Panc1 (cell line): ENCODE measurements at regions not wholly inside any gene's neighbourhood (a gene's known extent, or its start where the extent isn't known, plus 50 kb on each side); places are given as distances from the start of the nearest gene placed in this dataset.

ENCODE experiments used
- ATAC-seq: fragments of 200-7000 bp; cut with Tn5 transposase; 2 replicates; pipeline ENCODE4 v1.9.1; 2020; ENCODE audit warnings: mild to moderate bottlenecking, moderate library complexity
- BruUV-seq: library from RNA; stranded (reverse); fragments of 400-500 nt; replicated peaks from 2 replicates; lab custom pipeline; 2021; lab: Mats Ljungman, UMichigan
- CTCF ChIA-PET: fragments of 300-600 bp; sonication (Branson Sonifier 250); formaldehyde crosslinking; loops from one replicate; lab custom pipeline; 2022; ENCODE audit warnings: antibody characterized with exemption; lab: Charles Lee
- POLR2A ChIA-PET: fragments of 300-600 bp; sonication (Branson Sonifier 250); formaldehyde crosslinking; loops from one replicate; lab custom pipeline; 2022; ENCODE audit warnings: antibody characterized with exemption; lab: Charles Lee
- DNase-seq: peaks from one replicate; pipeline ENCODE4 v3.0.0-alpha.2; 2010; ENCODE audit warnings: low read depth, low spot score
- H3K27ac ChIP-seq: 2 replicates; pipeline ENCODE4 v1.5.1; 2011; ENCODE audit warnings: mild to moderate bottlenecking, low read length, inconsistent platforms
- H3K27me3 ChIP-seq: fragments of 200-500 bp; sonication (Bioruptor generic); 2 replicates; pipeline ENCODE4 v1.6.0; 2014; ENCODE audit warnings: low read length, inconsistent platforms; ENCODE audit not compliant: control insufficient read depth, insufficient read depth
- H3K36me3 ChIP-seq: fragments of 200-500 bp; sonication (Bioruptor generic); 2 replicates; pipeline ENCODE4 v1.5.1; 2014; ENCODE audit warnings: inconsistent platforms, mild to moderate bottlenecking, low read length, moderate library complexity; ENCODE audit not compliant: control insufficient read depth, insufficient read depth
- H3K4me1 ChIP-seq: 2 replicates; pipeline ENCODE4 v1.5.1; 2011; ENCODE audit warnings: inconsistent platforms, mild to moderate bottlenecking, low read length, moderate library complexity; ENCODE audit not compliant: control insufficient read depth, insufficient read depth
- H3K4me3 ChIP-seq, 2 experiments: 2 replicates each; pipeline ENCODE4 v1.5.1; 2011 to 2012; ENCODE audit warnings: low read depth in 2 of 2, low read length in 2 of 2, mild to moderate bottlenecking in 2 of 2, inconsistent platforms in 1 of 2, moderate library complexity in 1 of 2
- H3K9me3 ChIP-seq: fragments of 200-500 bp; sonication (Bioruptor generic); 2 replicates; pipeline ENCODE4 v1.5.1; 2014; ENCODE audit warnings: low read depth, mild to moderate bottlenecking, inconsistent platforms, low read length, moderate library complexity; ENCODE audit not compliant: control insufficient read depth, insufficient read depth
- CTCF ChIP-seq: fragments of 450-650 bp; IDR thresholded peaks from 2 replicates; pipeline ENCODE4 v1.5.1; 2017; ENCODE audit warnings: mild to moderate bottlenecking
- POLR2AphosphoS5 ChIP-seq: IDR thresholded peaks from 2 replicates; pipeline ENCODE4 v1.6.1; 2012; ENCODE audit warnings: mild to moderate bottlenecking, low read depth, low read length, moderate library complexity
- REST ChIP-seq, 2 experiments: IDR thresholded peaks; 2 replicates each; pipeline ENCODE4 v1.6.1; 2011 to 2012; ENCODE audit warnings: low read depth in 2 of 2, control low read depth in 1 of 2, low read length in 1 of 2, mild to moderate bottlenecking in 1 of 2, moderate library complexity in 1 of 2; ENCODE audit not compliant: insufficient read depth in 1 of 2
- SIN3A ChIP-seq: IDR thresholded peaks from 2 replicates; pipeline ENCODE4 v1.6.1; 2012; ENCODE audit warnings: low read depth, mild to moderate bottlenecking, low read length, moderate library complexity, borderline replicate concordance; ENCODE audit not compliant: insufficient read depth
- TCF7L2 ChIP-seq: IDR thresholded peaks from 2 replicates; pipeline ENCODE4 v1.6.1; 2011; ENCODE audit warnings: mild to moderate bottlenecking, low read depth, low read length, inconsistent platforms
- in situ Hi-C: cut with HindIII; loops from 2 replicates; pipeline ENCODE4 v1.10.0; 2016; ENCODE audit warnings: low sequenced_read_pairs, low pct_unique_long_range_greater_than_20kb
- intact Hi-C: fragments of 100-400 bp; cut with micrococcal nuclease; formaldehyde crosslinking; loops from one replicate; pipeline ENCODE4 v1.10.0; 2022; ENCODE audit not compliant: unreplicated experiment

- in situ Hi-C loops (no loop called here), intact Hi-C loops (no loop called here)
- no TSS peak for BruUV-seq
- no peak overlapping the region for H3K27ac ChIP-seq
- CTCF ChIA-PET, result no interaction called here
- no peaks in the 10 kb centered on the region for H3K4me1 ChIP-seq
- POLR2A ChIA-PET, result no interaction called here
- no peaks in the 10 kb centered on the region for H3K9me3 ChIP-seq
- no peaks in the 10 kb centered on the region for H3K36me3 ChIP-seq
- no peak for TF ChIP-seq TCF7L2
- TF ChIP-seq REST (IDR thresholded peaks at IDR 0.05; ENCODE audit: insufficient read depth in 1 of 2, low read depth in 2 of 2, low read length in 1 of 2), result no peak
- no peak for TF ChIP-seq SIN3A
- no peak for TF ChIP-seq POLR2AphosphoS5
- TF ChIP-seq CTCF, result no peak
- no peak overlapping the region for H3K4me3 ChIP-seq
- ATAC-seq (no peak), DNase-seq (no peak)
- H3K27me3 ChIP-seq, result peaks cover 2% of the 10 kb centered on the region; the same call in 1 of the 2 replicates
These were observed 762.2 kb upstream of the HS6ST1 start for GRCh38 chr2:129080715-129081476.

- H3K4me3 ChIP-seq, result no peak overlapping the region
- no peak for TF ChIP-seq REST (IDR thresholded peaks at IDR 0.05; ENCODE audit: insufficient read depth in 1 of 2, low read depth in 2 of 2, low read length in 1 of 2)
- TF ChIP-seq POLR2AphosphoS5, result no peak
- no peak for TF ChIP-seq SIN3A
- no peak for TF ChIP-seq TCF7L2
- TF ChIP-seq CTCF, result no peak
- ChIA-PET POLR2A (no interaction called here), CTCF (no interaction called here)
- ATAC-seq (no peak), DNase-seq (no peak)
- no peaks in the 10 kb centered on the region for H3K4me1 ChIP-seq
- in situ Hi-C loops, result no loop called here
- 0 out of 2 replicates have a peak, but pooled peaks cover 2% of the 10 kb centered on the region for H3K27me3 ChIP-seq
- H3K36me3 ChIP-seq, result no peaks in the 10 kb centered on the region
- H3K9me3 ChIP-seq, result no peaks in the 10 kb centered on the region
- H3K27ac ChIP-seq, result no peak overlapping the region
- no TSS peak for BruUV-seq
- intact Hi-C loops, result no loop called here
These were observed 766.7 kb upstream of the HS6ST1 start for GRCh38 chr2:129085386-129085785.
